ENCODE measurements at regions not wholly inside any gene's neighbourhood (a gene's known extent, or its start where the extent isn't known, plus 50 kb on each side); places are given as distances from the start of the nearest gene placed in this dataset.
"Not testable (repeated sequence)": the region's sequence is repeated elsewhere in the genome, so short reads cannot be mapped to it uniquely, and the experiment has no call there.

GRCh38 chr13:64723724-64724123 lies 2506.4 kb downstream of the PCDH9 start:
- no peak for DNase-seq

GRCh38 chr13:64718116-64718515 lies 2512.0 kb downstream of the PCDH9 start:
- no peak for DNase-seq

GRCh38 chr13:64716936-64717335 lies 2513.2 kb downstream of the PCDH9 start:
- DNase-seq, result no peak

GRCh38 chr13:64709079-64709478 lies 2521.1 kb downstream of the PCDH9 start:
- DNase-seq, result no peak

- no peak for DNase-seq
Observed at GRCh38 chr13:64704121-64704649, 2526.0 kb downstream of the PCDH9 start.

GRCh38 chr13:64697226-64697625 lies 2532.9 kb downstream of the PCDH9 start:
- DNase-seq, result no peak

- no peak for DNase-seq
Observed at GRCh38 chr13:64688893-64689677, 2541.1 kb downstream of the PCDH9 start.

GRCh38 chr13:64686536-64686935 lies 2543.6 kb downstream of the PCDH9 start:
- DNase-seq, result not testable (repeated sequence)

- DNase-seq, result no peak
Observed at GRCh38 chr13:64684685-64685431, 2545.3 kb downstream of the PCDH9 start.

GRCh38 chr13:64684108-64684507 lies 2546.0 kb downstream of the PCDH9 start:
- no peak for DNase-seq

GRCh38 chr13:64680739-64681138 lies 2549.4 kb downstream of the PCDH9 start:
- DNase-seq, result no peak

GRCh38 chr13:64675255-64675892 lies 2554.8 kb downstream of the PCDH9 start:
- DNase-seq, result no peak

GRCh38 chr13:64674126-64674525 lies 2556.0 kb downstream of the PCDH9 start:
- DNase-seq, result no peak

- no peak for DNase-seq
Observed at GRCh38 chr13:64672751-64673150, 2557.4 kb downstream of the PCDH9 start.

GRCh38 chr13:64662887-64663593 lies 2567.1 kb downstream of the PCDH9 start:
- no peak for DNase-seq

- no peak for DNase-seq
Observed at GRCh38 chr13:64648293-64648692, 2581.8 kb downstream of the PCDH9 start.

- no peak for DNase-seq
Observed at GRCh38 chr13:64643066-64643465, 2587.1 kb downstream of the PCDH9 start.

GRCh38 chr13:64640002-64640401 lies 2590.1 kb downstream of the PCDH9 start:
- peak; percentile 92 for DNase-seq

- no peak for DNase-seq
Observed at GRCh38 chr13:64639206-64639605, 2590.9 kb downstream of the PCDH9 start.

GRCh38 chr13:64633948-64634347 lies 2596.2 kb downstream of the PCDH9 start:
- no peak for DNase-seq

- DNase-seq, result no peak
Observed at GRCh38 chr13:64627654-64628053, 2602.5 kb downstream of the PCDH9 start.

GRCh38 chr13:64626105-64626504 lies 2604.0 kb downstream of the PCDH9 start:
- no peak for DNase-seq

- no peak for DNase-seq
Observed at GRCh38 chr13:64617231-64617630, 2612.9 kb downstream of the PCDH9 start.

Data from DMS153 (cell line).